CD4-positive, CD25-positive, alpha-beta regulatory T cell (primary cell): ENCODE measurements at regions not wholly inside any gene's neighbourhood (a gene's known extent, or its start where the extent isn't known, plus 50 kb on each side); places are given as distances from the start of the nearest gene placed in this dataset.

ENCODE experiments used
- ATAC-seq, 2 donors: fragments of 150-1000 bp; cut with Tn5 transposase; one replicate each; pipeline ENCODE4 v1.10.0; 2021; ENCODE audit warnings: low read depth in 2 of 2, moderate number of reproducible peaks in 2 of 2, moderate library complexity in 1 of 2
- DNase-seq, 3 donors: peaks; one replicate each; pipeline versions ENCODE4 v3.0.0 to v3.0.0-alpha.2; 2012 to 2022; ENCODE audit warnings: mixed read lengths in 1 of 3
- H3K27ac ChIP-seq: one replicate; pipeline ENCODE4 v1.7.0; 2013; ENCODE audit warnings: mild to moderate bottlenecking, low read length; ENCODE audit not compliant: insufficient read depth, poor library complexity, severe bottlenecking
- H3K27me3 ChIP-seq: one replicate; pipeline ENCODE4 v1.7.0; 2013; ENCODE audit warnings: low read length; ENCODE audit not compliant: control insufficient read depth, insufficient read depth
- H3K36me3 ChIP-seq: one replicate; pipeline ENCODE4 v1.7.0; 2013; ENCODE audit warnings: mild to moderate bottlenecking, low read length, moderate library complexity; ENCODE audit not compliant: control insufficient read depth, insufficient read depth
- H3K4me1 ChIP-seq: 2 replicates; pipeline ENCODE4 v1.7.0; 2013; ENCODE audit warnings: mild to moderate bottlenecking, low read length; ENCODE audit not compliant: insufficient read depth, control insufficient read depth, poor library complexity, severe bottlenecking
- H3K4me3 ChIP-seq: one replicate; pipeline ENCODE4 v1.7.0; 2013; ENCODE audit warnings: low read depth, mild to moderate bottlenecking, low read length, moderate library complexity
- H3K9me3 ChIP-seq, 2 experiments: 1 replicate in 1 of 2; 2 replicates in 1 of 2; pipeline ENCODE4 v1.7.0; 2013; ENCODE audit warnings: low read length in 2 of 2, mild to moderate bottlenecking in 1 of 2, moderate library complexity in 1 of 2; ENCODE audit not compliant: control insufficient read depth in 2 of 2
- H3K27ac Mint-ChIP-seq, 3 donors: one replicate each; pipeline ENCODE4 v1.8.0; 2020 to 2022; ENCODE audit warnings: mild to moderate bottlenecking in 3 of 3, mixed read lengths in 3 of 3, moderate library complexity in 2 of 3
- H3K27me3 Mint-ChIP-seq: one replicate; pipeline ENCODE4 v1.8.0; 2022; ENCODE audit warnings: mild to moderate bottlenecking, mixed read lengths
- H3K36me3 Mint-ChIP-seq: one replicate; pipeline ENCODE4 v1.8.0; 2020; ENCODE audit warnings: mixed read lengths
- H3K4me1 Mint-ChIP-seq, 4 donors: one replicate each; pipeline ENCODE4 v1.8.0; 2020 to 2022; ENCODE audit warnings: mixed read lengths in 4 of 4, mild to moderate bottlenecking in 1 of 4
- H3K4me3 Mint-ChIP-seq, 4 donors: one replicate each; pipeline ENCODE4 v1.8.0; 2020 to 2022; ENCODE audit warnings: mild to moderate bottlenecking in 4 of 4, mixed read lengths in 4 of 4, moderate library complexity in 3 of 4
- H3K9me3 Mint-ChIP-seq, 7 donors: one replicate each; pipeline ENCODE4 v1.8.0; 2020 to 2022; ENCODE audit warnings: mixed read lengths in 7 of 7, mild to moderate bottlenecking in 3 of 7, moderate library complexity in 2 of 7

DNA sequence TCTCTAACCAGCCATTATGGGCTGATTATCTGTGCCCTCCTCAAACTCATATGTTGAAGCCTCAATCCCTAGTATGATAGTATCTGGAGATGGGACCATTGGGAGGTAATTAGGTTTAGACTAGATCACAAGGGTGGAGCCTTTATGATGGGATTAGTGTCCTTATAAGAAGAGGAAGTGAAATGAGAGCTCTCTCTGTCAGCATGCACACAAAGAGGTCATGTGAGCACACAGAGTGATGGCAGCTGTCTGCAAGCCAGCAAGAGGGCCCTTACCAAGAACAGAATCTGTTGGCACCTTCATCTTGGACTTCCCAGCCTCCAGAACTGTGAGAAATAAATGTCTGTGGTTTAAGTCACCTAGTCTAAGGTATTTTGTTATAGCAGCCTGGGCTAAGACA is 101.9 kb downstream of the PCTP start:
- peaks cover 0 to 1% (median 0%) of the 10 kb centered on the region in 7 donors for H3K9me3 Mint-ChIP-seq
- H3K36me3 Mint-ChIP-seq = no peaks in the 10 kb centered on the region
- H3K9me3 ChIP-seq = no peaks in the 10 kb centered on the region
- no peak overlapping the region for H3K4me3 ChIP-seq
- no peaks in the 10 kb centered on the region for H3K27me3 ChIP-seq
- ATAC-seq = no peak
- H3K4me1 ChIP-seq = no peaks in the 10 kb centered on the region
- H3K4me3 Mint-ChIP-seq = no peak overlapping the region
- H3K27ac Mint-ChIP-seq = no peak overlapping the region
- no peaks in the 10 kb centered on the region for H3K27me3 Mint-ChIP-seq
- no peaks in the 10 kb centered on the region for H3K4me1 Mint-ChIP-seq
- no peaks in the 10 kb centered on the region for H3K36me3 ChIP-seq
- no peak overlapping the region for H3K27ac ChIP-seq
- no peak for DNase-seq

GRCh38 chr17:55859301-55859795 is 108.5 kb downstream of the PCTP start:
- no peaks in the 10 kb centered on the region for H3K4me1 Mint-ChIP-seq
- no peaks in the 10 kb centered on the region for H3K27me3 ChIP-seq
- H3K9me3 Mint-ChIP-seq = no peaks in the 10 kb centered on the region
- no peaks in the 10 kb centered on the region for H3K9me3 ChIP-seq
- no peaks in the 10 kb centered on the region for H3K4me1 ChIP-seq
- no peak overlapping the region for H3K27ac Mint-ChIP-seq
- no peaks in the 10 kb centered on the region for H3K36me3 ChIP-seq
- H3K27ac ChIP-seq = no peak overlapping the region
- H3K36me3 Mint-ChIP-seq = no peaks in the 10 kb centered on the region
- ATAC-seq (no peak), DNase-seq (no peak)
- H3K27me3 Mint-ChIP-seq = peaks cover 20% of the 10 kb centered on the region
- no peak overlapping the region for H3K4me3 ChIP-seq
- no peak overlapping the region for H3K4me3 Mint-ChIP-seq

DNA sequence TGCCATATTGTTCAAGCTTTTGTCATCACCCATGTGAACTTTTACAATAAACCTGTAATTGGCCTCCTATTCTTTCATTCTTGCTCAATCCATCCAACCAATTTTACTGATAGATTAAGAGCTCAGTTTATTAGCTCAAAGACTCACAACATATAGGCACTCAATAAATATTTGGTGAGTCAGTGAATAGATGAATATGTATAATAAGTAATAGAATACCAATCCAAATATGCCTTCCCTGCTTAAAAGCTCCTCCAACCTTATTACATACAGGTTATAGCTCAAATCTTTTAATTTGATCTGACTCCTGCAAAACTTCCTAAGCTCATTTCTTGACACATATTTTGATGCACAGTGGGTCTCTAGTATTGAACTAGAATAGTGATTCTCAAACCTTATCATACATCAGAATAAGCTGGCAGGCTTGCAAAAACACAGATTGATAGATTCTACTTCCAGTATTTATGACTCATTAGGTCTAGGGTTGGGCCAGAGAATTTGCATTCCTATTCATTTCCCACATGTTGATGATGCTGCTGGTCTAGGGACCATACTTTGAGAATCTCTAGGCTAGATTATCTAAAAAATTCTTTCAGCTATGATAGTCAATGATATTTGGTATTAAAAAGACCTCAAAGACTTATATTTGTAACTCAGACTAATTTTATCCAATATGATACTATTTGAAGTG is 114.4 kb downstream of the PCTP start:
- no peaks in the 10 kb centered on the region for H3K4me1 Mint-ChIP-seq
- no peaks in the 10 kb centered on the region for H3K36me3 ChIP-seq
- no peak for ATAC-seq
- H3K27ac Mint-ChIP-seq = no peak overlapping the region
- no peak overlapping the region for H3K27ac ChIP-seq
- H3K27me3 ChIP-seq = peaks cover 4% of the 10 kb centered on the region
- no peaks in the 10 kb centered on the region for H3K4me1 ChIP-seq
- DNase-seq = no peak
- H3K27me3 Mint-ChIP-seq = peaks cover 14% of the 10 kb centered on the region
- H3K9me3 ChIP-seq = no peaks in the 10 kb centered on the region
- H3K9me3 Mint-ChIP-seq = peaks cover 0 to 8% (median 2%) of the 10 kb centered on the region in 7 donors
- H3K4me3 Mint-ChIP-seq = no peak overlapping the region
- no peak overlapping the region for H3K4me3 ChIP-seq
- no peaks in the 10 kb centered on the region for H3K36me3 Mint-ChIP-seq

- ATAC-seq = no peak
- no peaks in the 10 kb centered on the region for H3K27me3 Mint-ChIP-seq
- H3K27ac Mint-ChIP-seq = no peak overlapping the region
- no peak overlapping the region for H3K4me3 ChIP-seq
- H3K4me1 Mint-ChIP-seq = no peaks in the 10 kb centered on the region
- no peaks in the 10 kb centered on the region for H3K4me1 ChIP-seq
- DNase-seq = no peak
- H3K9me3 ChIP-seq = no peaks in the 10 kb centered on the region
- H3K27me3 ChIP-seq = no peaks in the 10 kb centered on the region
- no peaks in the 10 kb centered on the region for H3K36me3 Mint-ChIP-seq
- H3K9me3 Mint-ChIP-seq = peaks cover 0 to 8% (median 2%) of the 10 kb centered on the region in 7 donors
- no peaks in the 10 kb centered on the region for H3K36me3 ChIP-seq
- no peak overlapping the region for H3K4me3 Mint-ChIP-seq
- H3K27ac ChIP-seq = no peak overlapping the region
Observed at GRCh38 chr17:55870044-55870443, 119.2 kb downstream of the PCTP start.

DNA sequence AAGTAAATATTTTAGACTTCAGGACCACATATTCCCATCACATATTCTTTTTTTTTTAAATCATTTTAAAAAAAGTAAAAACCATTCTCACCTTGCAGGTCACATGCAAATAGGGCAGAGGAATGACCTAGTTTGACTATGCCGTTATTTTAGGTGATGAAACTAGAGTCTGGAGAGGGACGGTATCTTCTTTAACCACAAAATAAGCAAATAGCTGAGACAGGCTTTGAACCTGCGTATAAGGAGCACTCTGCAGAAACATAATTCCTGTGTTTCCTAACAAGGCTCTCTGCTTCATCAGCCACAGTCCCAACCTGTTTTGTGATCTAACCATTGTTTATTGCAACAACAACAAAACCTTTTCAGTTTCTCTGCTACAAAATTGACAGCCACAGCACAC is 121.5 kb downstream of the PCTP start:
- Histone ChIP-seq H3K27ac (no peak overlapping the region), H3K36me3 (no peaks in the 10 kb centered on the region), H3K9me3 (no peaks in the 10 kb centered on the region), H3K4me1 (no peaks in the 10 kb centered on the region), H3K27me3 (no peaks in the 10 kb centered on the region), H3K4me3 (no peak overlapping the region)
- Mint-ChIP-seq H3K27me3 (no peaks in the 10 kb centered on the region), H3K4me3 (no peak overlapping the region), H3K36me3 (no peaks in the 10 kb centered on the region), H3K9me3 (peaks cover 0 to 4% (median 0%) of the 10 kb centered on the region in 7 donors), H3K27ac (no peak overlapping the region), H3K4me1 (no peaks in the 10 kb centered on the region)
- no peak for ATAC-seq
- no peak for DNase-seq

DNA sequence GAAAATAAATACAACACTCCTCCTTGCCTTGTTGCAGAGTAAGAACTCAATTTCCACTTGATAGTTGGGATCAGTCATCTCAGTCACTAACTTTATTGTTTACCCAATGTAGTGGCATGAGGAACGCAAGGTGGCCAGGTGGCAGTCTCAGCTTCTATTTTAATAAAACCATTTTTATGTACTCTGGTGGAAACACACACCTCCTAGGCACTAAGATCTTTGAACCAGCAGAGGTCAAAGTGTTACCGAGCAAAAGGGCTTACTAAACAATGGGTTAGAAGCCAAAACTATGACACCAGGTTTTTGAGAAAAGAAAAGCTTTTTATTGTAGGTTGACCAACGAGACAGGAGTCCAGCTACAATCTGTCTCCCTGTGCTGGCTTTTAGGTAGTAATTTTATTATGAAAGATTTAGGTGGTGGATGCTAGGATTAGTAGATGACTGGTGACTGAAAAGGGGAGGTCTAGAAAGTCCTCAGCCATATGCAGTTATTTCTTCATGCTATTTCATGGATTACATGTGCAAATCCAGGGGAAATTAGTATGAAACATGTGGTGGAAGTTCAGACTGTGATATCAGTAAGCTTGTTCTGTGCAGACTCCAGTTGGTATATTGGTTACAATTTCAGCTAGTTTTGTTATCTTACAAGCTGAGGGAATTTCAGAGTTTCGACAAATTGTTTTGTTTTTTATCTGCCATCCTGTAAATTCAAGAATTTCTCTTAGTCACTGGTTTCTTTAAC is 122.3 kb downstream of the PCTP start:
- ATAC-seq (no peak), DNase-seq (no peak)
- no peaks in the 10 kb centered on the region for H3K36me3 Mint-ChIP-seq
- no peak overlapping the region for H3K27ac Mint-ChIP-seq
- no peak overlapping the region for H3K4me3 ChIP-seq
- H3K27me3 ChIP-seq = no peaks in the 10 kb centered on the region
- no peaks in the 10 kb centered on the region for H3K36me3 ChIP-seq
- peaks cover 0 to 4% (median 0%) of the 10 kb centered on the region in 7 donors for H3K9me3 Mint-ChIP-seq
- H3K4me1 Mint-ChIP-seq = no peaks in the 10 kb centered on the region
- H3K27ac ChIP-seq = no peak overlapping the region
- peaks cover 5% of the 10 kb centered on the region for H3K27me3 Mint-ChIP-seq
- no peak overlapping the region for H3K4me3 Mint-ChIP-seq
- no peaks in the 10 kb centered on the region for H3K9me3 ChIP-seq
- no peaks in the 10 kb centered on the region for H3K4me1 ChIP-seq

DNA sequence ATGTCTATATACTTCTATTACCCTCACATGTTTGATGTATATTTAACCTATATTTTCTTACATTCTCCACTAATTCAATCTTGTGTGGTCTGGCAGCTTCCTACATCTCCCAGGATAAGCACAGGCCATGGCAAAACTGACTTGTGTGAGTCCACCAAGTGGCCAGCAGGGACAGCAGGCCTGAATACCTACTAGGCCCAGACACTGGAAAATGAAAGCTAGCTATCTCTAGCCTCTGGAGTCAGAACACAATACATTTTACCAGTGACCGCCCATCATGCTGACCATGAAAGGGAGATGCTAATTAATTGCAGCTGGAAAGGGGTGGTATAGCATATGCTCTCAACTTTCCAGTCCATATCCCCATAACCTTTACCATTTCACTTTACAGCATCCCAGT is 132.3 kb downstream of the PCTP start:
- Histone ChIP-seq H3K9me3 (no peaks in the 10 kb centered on the region), H3K4me1 (no peaks in the 10 kb centered on the region), H3K27me3 (no peaks in the 10 kb centered on the region), H3K27ac (no peak overlapping the region), H3K4me3 (no peak overlapping the region), H3K36me3 (no peaks in the 10 kb centered on the region)
- Mint-ChIP-seq H3K4me3 (no peak overlapping the region), H3K27me3 (peaks cover 1% of the 10 kb centered on the region), H3K4me1 (no peaks in the 10 kb centered on the region), H3K9me3 (peaks cover 0 to 1% (median 0%) of the 10 kb centered on the region in 7 donors), H3K36me3 (no peaks in the 10 kb centered on the region), H3K27ac (no peak overlapping the region)
- ATAC-seq (no peak), DNase-seq (no peak)

- no peak overlapping the region for H3K4me3 Mint-ChIP-seq
- no peak overlapping the region for H3K4me3 ChIP-seq
- H3K36me3 Mint-ChIP-seq = no peaks in the 10 kb centered on the region
- H3K9me3 Mint-ChIP-seq = peaks cover 0 to 4% (median 2%) of the 10 kb centered on the region in 7 donors
- no peak overlapping the region for H3K27ac Mint-ChIP-seq
- ATAC-seq (no peak), DNase-seq (no peak)
- H3K4me1 Mint-ChIP-seq = no peaks in the 10 kb centered on the region
- peaks cover 10% of the 10 kb centered on the region for H3K27me3 Mint-ChIP-seq
- H3K4me1 ChIP-seq = no peaks in the 10 kb centered on the region
- no peak overlapping the region for H3K27ac ChIP-seq
- H3K27me3 ChIP-seq = no peaks in the 10 kb centered on the region
- H3K9me3 ChIP-seq = no peaks in the 10 kb centered on the region
- no peaks in the 10 kb centered on the region for H3K36me3 ChIP-seq
Observed at GRCh38 chr17:55887531-55887930, 136.7 kb downstream of the PCTP start.
